ENCODE measurements at regions not wholly inside any gene's neighbourhood (a gene's known extent, or its start where the extent isn't known, plus 50 kb on each side); places are given as distances from the start of the nearest gene placed in this dataset.

DNA sequence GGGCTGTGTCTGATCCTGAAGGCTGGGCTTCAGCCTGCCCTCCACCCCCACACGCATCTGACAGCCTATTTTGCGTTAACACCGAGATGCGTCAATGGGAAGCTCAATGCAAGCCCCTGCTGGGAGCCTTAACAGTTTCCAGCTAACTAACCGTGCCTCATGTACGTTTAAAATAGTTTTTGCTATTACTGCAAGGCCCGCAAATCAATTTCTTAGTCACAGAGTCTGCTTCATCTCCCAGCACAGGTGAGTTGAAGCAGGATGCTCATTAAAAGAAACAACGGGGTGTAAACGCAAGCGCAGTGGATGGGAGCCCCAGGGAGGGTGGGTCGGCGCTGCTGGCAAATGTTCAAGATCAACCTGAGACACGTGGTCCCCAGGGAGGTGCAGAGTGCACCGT lies 142.8 kb upstream of the PHACTR3 start:
- no peak overlapping the region for H3K27ac ChIP-seq (ENCODE audit: insufficient read depth, low read depth, low read length)
- no peaks in the 10 kb centered on the region for H3K9me1 ChIP-seq (replicated peaks; ENCODE audit: control insufficient read depth, extremely low read depth, insufficient read depth, low read length)
- no peak overlapping the region for H3K4me3 ChIP-seq (replicated peaks in 1 of 3; ENCODE audit: insufficient read depth in 1 of 3, low read depth in 1 of 3, low read length in 3 of 3)
- dilution Hi-C loops (cut with MboI; ENCODE audit: extremely low pct_ligation_motif_present, low sequenced_read_pairs), result no loop called here
- H2AFZ ChIP-seq (ENCODE audit: low read depth, low read length), result no peak overlapping the region
- no peaks in the 10 kb centered on the region for H3K27me3 ChIP-seq (ENCODE audit: control insufficient read depth in 2 of 2, insufficient read depth in 2 of 2, low read length in 2 of 2)
- intact Hi-C loops (cut with micrococcal nuclease), result no loop called here
- no TSS peak for BruUV-seq (replicated peaks)
- H3K4me1 ChIP-seq (ENCODE audit: control insufficient read depth, extremely low read depth, insufficient read depth, low read length), result no peaks in the 10 kb centered on the region
- FAIRE-seq (no peak), DNase-seq (ENCODE audit: low read depth, low spot score) (no peak)
- H3K9me3 ChIP-seq (replicated peaks; ENCODE audit: control insufficient read depth, insufficient read depth, low read length), result no peaks in the 10 kb centered on the region
- TF ChIP-seq, protein P1, sequence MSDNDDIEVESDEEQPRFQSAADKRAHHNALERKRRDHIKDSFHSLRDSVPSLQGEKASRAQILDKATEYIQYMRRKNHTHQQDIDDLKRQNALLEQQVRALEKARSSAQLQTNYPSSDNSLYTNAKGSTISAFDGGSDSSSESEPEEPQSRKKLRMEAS (IDR thresholded peaks at IDR 0.05; ENCODE audit: insufficient read depth, insufficient read length), result no peak
- TF ChIP-seq GATA2 (IDR thresholded peaks at IDR 0.05; ENCODE audit: insufficient read depth, insufficient read length, low read depth, low read length) (no peak), POLR2AphosphoS5 (IDR thresholded peaks at IDR 0.05; ENCODE audit: insufficient read depth, low read depth, low read length) (no peak), MYC (IDR thresholded peaks at IDR 0.05; ENCODE audit: low read depth, low read length) (no peak), FOS (IDR thresholded peaks at IDR 0.05; ENCODE audit: borderline replicate concordance, insufficient read depth, low read length) (no peak), JUN (IDR thresholded peaks at IDR 0.05; ENCODE audit: borderline replicate concordance, insufficient read depth, insufficient read length, low read depth) (no peak)
- no peaks in the 10 kb centered on the region for H3K36me3 ChIP-seq (ENCODE audit: control insufficient read depth in 2 of 2, extremely low read depth in 1 of 2, insufficient read depth in 2 of 2, low read length in 2 of 2)
- H3K4me2 ChIP-seq (ENCODE audit: insufficient read depth, low read length), result no peak overlapping the region
- CTCF ChIA-PET, result no interaction called here
- no peaks in the 10 kb centered on the region for H3K79me2 ChIP-seq (ENCODE audit: control insufficient read depth, insufficient read depth, low read length)
- POLR2A ChIA-PET, result no interaction called here
- H4K20me1 ChIP-seq (replicated peaks; ENCODE audit: control insufficient read depth, extremely low read depth, insufficient read depth, low read length), result no peaks in the 10 kb centered on the region
- no peak overlapping the region for H3K9ac ChIP-seq (replicated peaks; ENCODE audit: extremely low read depth, insufficient read depth, low read length)

DNA sequence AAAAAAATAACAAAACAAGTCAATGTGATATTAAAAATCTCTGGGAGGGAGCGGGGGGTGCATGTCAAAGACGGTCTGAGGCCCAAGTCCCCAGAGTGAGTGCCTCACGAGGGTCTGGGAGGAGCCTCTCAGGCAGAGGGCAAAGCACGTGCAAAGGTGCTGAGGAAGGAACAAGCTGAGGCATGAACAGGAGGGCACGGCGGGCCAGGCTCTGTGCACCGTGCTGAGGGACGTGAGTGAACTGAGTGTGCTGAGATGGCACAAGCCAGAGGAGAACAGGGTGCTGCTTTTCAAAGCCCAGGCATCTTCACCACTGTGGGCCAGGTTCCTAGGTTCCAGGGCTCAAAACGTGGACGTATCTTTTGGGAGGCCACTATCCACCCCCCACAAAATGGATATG lies 142.1 kb upstream of the PHACTR3 start:
- Histone ChIP-seq H3K4me2 (ENCODE audit: insufficient read depth, low read length) (no peak overlapping the region), H3K9ac (replicated peaks; ENCODE audit: extremely low read depth, insufficient read depth, low read length) (no peak overlapping the region), H3K27me3 (ENCODE audit: control insufficient read depth in 2 of 2, insufficient read depth in 2 of 2, low read length in 2 of 2) (no peaks in the 10 kb centered on the region), H3K4me3 (replicated peaks in 1 of 3; ENCODE audit: insufficient read depth in 1 of 3, low read depth in 1 of 3, low read length in 3 of 3) (no peak overlapping the region), H3K36me3 (ENCODE audit: control insufficient read depth in 2 of 2, extremely low read depth in 1 of 2, insufficient read depth in 2 of 2, low read length in 2 of 2) (no peaks in the 10 kb centered on the region), H3K9me1 (replicated peaks; ENCODE audit: control insufficient read depth, extremely low read depth, insufficient read depth, low read length) (no peaks in the 10 kb centered on the region), H3K4me1 (ENCODE audit: control insufficient read depth, extremely low read depth, insufficient read depth, low read length) (no peaks in the 10 kb centered on the region), H3K27ac (ENCODE audit: insufficient read depth, low read depth, low read length) (no peak overlapping the region), H2AFZ (ENCODE audit: low read depth, low read length) (no peak overlapping the region), H4K20me1 (replicated peaks; ENCODE audit: control insufficient read depth, extremely low read depth, insufficient read depth, low read length) (no peaks in the 10 kb centered on the region), H3K79me2 (ENCODE audit: control insufficient read depth, insufficient read depth, low read length) (no peaks in the 10 kb centered on the region), H3K9me3 (replicated peaks; ENCODE audit: control insufficient read depth, insufficient read depth, low read length) (no peaks in the 10 kb centered on the region)
- DNase-seq (ENCODE audit: low read depth, low spot score) (no peak), FAIRE-seq (no peak)
- BruUV-seq (replicated peaks), result no TSS peak
- intact Hi-C loops (cut with micrococcal nuclease), result no loop called here
- TF ChIP-seq GATA2 (IDR thresholded peaks at IDR 0.05; ENCODE audit: insufficient read depth, insufficient read length, low read depth, low read length), result no peak
- TF ChIP-seq POLR2A (IDR thresholded peaks at IDR 0.05; ENCODE audit: low read depth, low read length), result no peak
- TF ChIP-seq, protein P2, sequence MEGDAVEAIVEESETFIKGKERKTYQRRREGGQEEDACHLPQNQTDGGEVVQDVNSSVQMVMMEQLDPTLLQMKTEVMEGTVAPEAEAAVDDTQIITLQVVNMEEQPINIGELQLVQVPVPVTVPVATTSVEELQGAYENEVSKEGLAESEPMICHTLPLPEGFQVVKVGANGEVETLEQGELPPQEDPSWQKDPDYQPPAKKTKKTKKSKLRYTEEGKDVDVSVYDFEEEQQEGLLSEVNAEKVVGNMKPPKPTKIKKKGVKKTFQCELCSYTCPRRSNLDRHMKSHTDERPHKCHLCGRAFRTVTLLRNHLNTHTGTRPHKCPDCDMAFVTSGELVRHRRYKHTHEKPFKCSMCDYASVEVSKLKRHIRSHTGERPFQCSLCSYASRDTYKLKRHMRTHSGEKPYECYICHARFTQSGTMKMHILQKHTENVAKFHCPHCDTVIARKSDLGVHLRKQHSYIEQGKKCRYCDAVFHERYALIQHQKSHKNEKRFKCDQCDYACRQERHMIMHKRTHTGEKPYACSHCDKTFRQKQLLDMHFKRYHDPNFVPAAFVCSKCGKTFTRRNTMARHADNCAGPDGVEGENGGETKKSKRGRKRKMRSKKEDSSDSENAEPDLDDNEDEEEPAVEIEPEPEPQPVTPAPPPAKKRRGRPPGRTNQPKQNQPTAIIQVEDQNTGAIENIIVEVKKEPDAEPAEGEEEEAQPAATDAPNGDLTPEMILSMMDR (IDR thresholded peaks at IDR 0.05; ENCODE audit: extremely low read depth in 1 of 2, insufficient read depth in 1 of 2, low read depth in 1 of 2, low read length in 2 of 2), result no peak
- TF ChIP-seq, protein P1 (IDR thresholded peaks at IDR 0.05; ENCODE audit: insufficient read depth, insufficient read length), result no peak
- TF ChIP-seq MYC (IDR thresholded peaks at IDR 0.05; ENCODE audit: low read depth, low read length), result no peak
- no peak for TF ChIP-seq POLR2AphosphoS5 (IDR thresholded peaks at IDR 0.05; ENCODE audit: insufficient read depth, low read depth, low read length)
- no peak for TF ChIP-seq EZH2 (IDR thresholded peaks at IDR 0.05; ENCODE audit: borderline replicate concordance, low read depth, low read length, severe bottlenecking)
- no peak for TF ChIP-seq FOS (IDR thresholded peaks at IDR 0.05; ENCODE audit: borderline replicate concordance, insufficient read depth, low read length)
- TF ChIP-seq JUN (IDR thresholded peaks at IDR 0.05; ENCODE audit: borderline replicate concordance, insufficient read depth, insufficient read length, low read depth), result no peak
- ChIA-PET CTCF (no interaction called here), POLR2A (no interaction called here)
- dilution Hi-C loops (cut with MboI; ENCODE audit: extremely low pct_ligation_motif_present, low sequenced_read_pairs), result no loop called here

Measured in endothelial cell of umbilical vein (primary cell).